Kidney tubule cell (primary cell): ENCODE measurements at regions not wholly inside any gene's neighbourhood (a gene's known extent, or its start where the extent isn't known, plus 50 kb on each side); places are given as distances from the start of the nearest gene placed in this dataset.

Experiments
- DNase-seq: peaks from one replicate; pipeline ENCODE4 v3.0.0-alpha.2; 2018; ENCODE audit warnings: low spot score

GRCh38 chr4:34039766-34040165 lies 2204.5 kb downstream of the ARAP2 start:
- DNase-seq: no peak

GRCh38 chr4:34043131-34043530 lies 2201.2 kb downstream of the ARAP2 start:
- DNase-seq: no peak

- peak; percentile 83 for DNase-seq
Measured at GRCh38 chr4:34046580-34046979, 2197.7 kb downstream of the ARAP2 start.

GRCh38 chr4:34047363-34047762 lies 2197.0 kb downstream of the ARAP2 start:
- no peak for DNase-seq

GRCh38 chr4:34066126-34066525 lies 2178.2 kb downstream of the ARAP2 start:
- DNase-seq: no peak

GRCh38 chr4:34091451-34091850 lies 2152.9 kb downstream of the ARAP2 start:
- DNase-seq: no peak

GRCh38 chr4:34094114-34094513 lies 2150.2 kb downstream of the ARAP2 start:
- DNase-seq: no peak

GRCh38 chr4:34105311-34105710 lies 2139.0 kb downstream of the ARAP2 start:
- DNase-seq: no peak

GRCh38 chr4:34108391-34108790 lies 2135.9 kb downstream of the ARAP2 start:
- DNase-seq: no peak

GRCh38 chr4:34112573-34112972 lies 2131.7 kb downstream of the ARAP2 start:
- no peak for DNase-seq

- DNase-seq: no peak
Measured at GRCh38 chr4:34138385-34138784, 2105.9 kb downstream of the ARAP2 start.

- no peak for DNase-seq
Measured at GRCh38 chr4:34139346-34139745, 2105.0 kb downstream of the ARAP2 start.

GRCh38 chr4:34148322-34148908 lies 2095.9 kb downstream of the ARAP2 start:
- DNase-seq: no peak

- no peak for DNase-seq
Measured at GRCh38 chr4:34157547-34157946, 2086.8 kb downstream of the ARAP2 start.

- DNase-seq: peak; percentile 82
Measured at GRCh38 chr4:34158878-34159277, 2085.4 kb downstream of the ARAP2 start.

GRCh38 chr4:34170946-34171345 lies 2073.4 kb downstream of the ARAP2 start:
- peak; percentile 68 for DNase-seq

GRCh38 chr4:34176609-34177008 lies 2067.7 kb downstream of the ARAP2 start:
- DNase-seq: no peak

GRCh38 chr4:34178476-34178875 lies 2065.8 kb downstream of the ARAP2 start:
- DNase-seq: peak; percentile 86

- peak; percentile 96 for DNase-seq
Measured at GRCh38 chr4:34181311-34181841, 2062.9 kb downstream of the ARAP2 start.

- no peak for DNase-seq
Measured at GRCh38 chr4:34181891-34182290, 2062.4 kb downstream of the ARAP2 start.

- DNase-seq: no peak
Measured at GRCh38 chr4:34182306-34182705, 2062.0 kb downstream of the ARAP2 start.

GRCh38 chr4:34183926-34184325 lies 2060.4 kb downstream of the ARAP2 start:
- DNase-seq: peak; percentile 66

GRCh38 chr4:34187056-34187455 lies 2057.3 kb downstream of the ARAP2 start:
- DNase-seq: no peak

- no peak for DNase-seq
Measured at GRCh38 chr4:34191443-34191842, 2052.9 kb downstream of the ARAP2 start.
